Activated T-cell treated with anti-CD3 and anti-CD28 coated beads for 1 hour (primary cell): ENCODE measurements at regions not wholly inside any gene's neighbourhood (a gene's known extent, or its start where the extent isn't known, plus 50 kb on each side); places are given as distances from the start of the nearest gene placed in this dataset.

Experiments
- DNase-seq: peaks from one replicate; pipeline ENCODE4 v3.0.0-alpha.2; 2020; ENCODE audit warnings: low read depth

GRCh38 chr7:106419455-106420182 is 134.8 kb upstream of the NAMPT start:
- no peak for DNase-seq

- DNase-seq: no peak
Measured at GRCh38 chr7:106418526-106418925, 133.7 kb upstream of the NAMPT start.

GRCh38 chr7:106418094-106418493 is 133.3 kb upstream of the NAMPT start:
- no peak for DNase-seq

- DNase-seq: no peak
Measured at GRCh38 chr7:106417273-106417902, 132.6 kb upstream of the NAMPT start.

- no peak for DNase-seq
Measured at GRCh38 chr7:106416430-106416829, 131.6 kb upstream of the NAMPT start.

- DNase-seq: no peak
Measured at GRCh38 chr7:106415433-106415832, 130.7 kb upstream of the NAMPT start.

- DNase-seq: no peak
Measured at GRCh38 chr7:106413446-106413845, 128.7 kb upstream of the NAMPT start.

GRCh38 chr7:106405697-106406141 is 120.9 kb upstream of the NAMPT start:
- DNase-seq: no peak

GRCh38 chr7:106402898-106403297 is 118.1 kb upstream of the NAMPT start:
- no peak for DNase-seq

- DNase-seq: no peak
Measured at GRCh38 chr7:106400923-106401322, 116.1 kb upstream of the NAMPT start.

GRCh38 chr7:106398786-106399185 is 114.0 kb upstream of the NAMPT start:
- no peak for DNase-seq

- DNase-seq: no peak
Measured at GRCh38 chr7:106397994-106398393, 113.2 kb upstream of the NAMPT start.

- DNase-seq: no peak
Measured at GRCh38 chr7:106394526-106394925, 109.7 kb upstream of the NAMPT start.

GRCh38 chr7:106393564-106394251 is 108.9 kb upstream of the NAMPT start:
- no peak for DNase-seq

- no peak for DNase-seq
Measured at GRCh38 chr7:106392590-106392989, 107.8 kb upstream of the NAMPT start.

- DNase-seq: no peak
Measured at GRCh38 chr7:106392144-106392543, 107.4 kb upstream of the NAMPT start.

- DNase-seq: no peak
Measured at GRCh38 chr7:106386958-106387357, 102.2 kb upstream of the NAMPT start.

GRCh38 chr7:106384373-106384772 is 99.6 kb upstream of the NAMPT start:
- DNase-seq: no peak

- no peak for DNase-seq
Measured at GRCh38 chr7:106382929-106383328, 98.1 kb upstream of the NAMPT start.

- DNase-seq: no peak
Measured at GRCh38 chr7:106382129-106382528, 97.3 kb upstream of the NAMPT start.

- no peak for DNase-seq
Measured at GRCh38 chr7:106381252-106381651, 96.5 kb upstream of the NAMPT start.

- no peak for DNase-seq
Measured at GRCh38 chr7:106377847-106378361, 93.1 kb upstream of the NAMPT start.
